ENCODE measurements at regions not wholly inside any gene's neighbourhood (a gene's known extent, or its start where the extent isn't known, plus 50 kb on each side); places are given as distances from the start of the nearest gene placed in this dataset.

DNA sequence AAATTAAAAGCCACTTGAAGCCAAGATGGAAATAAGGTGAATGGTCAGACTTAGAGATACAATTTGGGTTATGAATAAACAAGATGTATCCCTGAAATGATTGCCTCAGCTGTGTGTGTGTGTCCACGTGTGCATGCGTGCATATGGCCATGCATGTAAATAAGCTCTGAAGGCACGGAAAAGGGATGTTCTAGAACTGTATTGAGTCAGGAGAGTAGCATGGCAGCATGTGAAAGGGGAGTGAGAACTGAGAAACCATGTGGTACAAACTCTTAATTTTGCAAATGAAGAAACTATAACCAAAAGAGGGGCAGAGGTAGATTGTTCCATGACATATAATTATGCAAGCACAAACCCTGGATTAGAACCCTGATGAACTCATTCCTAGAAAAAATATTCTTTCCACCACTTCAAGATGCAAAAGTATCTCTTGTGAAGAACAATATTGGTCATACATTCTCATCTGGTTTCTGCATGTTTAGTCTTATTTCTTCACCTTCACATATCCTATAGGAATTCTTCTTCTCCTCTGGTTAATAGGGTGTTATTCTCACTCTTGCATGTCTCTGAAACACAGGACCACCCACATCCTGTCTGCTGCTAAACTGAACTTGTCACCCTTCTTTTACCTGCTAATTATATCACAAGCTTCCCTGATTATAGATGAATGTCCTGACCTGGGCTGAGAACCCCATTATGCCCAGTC, 455.8 kb downstream of the SETBP1 start:
- Histone ChIP-seq H3K27ac (ENCODE audit: poor library complexity, severe bottlenecking) (no peak overlapping the region), H3K4me1 (ENCODE audit: insufficient read depth, poor library complexity, severe bottlenecking) (no peaks in the 10 kb centered on the region), H3K9me3 (ENCODE audit: severe bottlenecking) (no peaks in the 10 kb centered on the region), H3K36me3 (ENCODE audit: low read depth) (no peaks in the 10 kb centered on the region), H3K4me3 (ENCODE audit: severe bottlenecking) (no peak overlapping the region), H3K27me3 (ENCODE audit: insufficient read depth, poor library complexity, severe bottlenecking) (no peaks in the 10 kb centered on the region)
- TF ChIP-seq CTCF (IDR thresholded peaks at IDR 0.05; ENCODE audit: poor library complexity, severe bottlenecking) = no peak
- DNase-seq (ENCODE audit: low spot score) (no peak), ATAC-seq (ENCODE audit: low read depth) (no peak)

GRCh38 chr18:45137087-45137419, 456.4 kb downstream of the SETBP1 start:
- H3K27me3 ChIP-seq (ENCODE audit: insufficient read depth, poor library complexity, severe bottlenecking) = no peaks in the 10 kb centered on the region
- no peak overlapping the region for H3K4me3 ChIP-seq (ENCODE audit: severe bottlenecking)
- no peak overlapping the region for H3K27ac ChIP-seq (ENCODE audit: poor library complexity, severe bottlenecking)
- no peak for TF ChIP-seq CTCF (IDR thresholded peaks at IDR 0.05; ENCODE audit: poor library complexity, severe bottlenecking)
- H3K9me3 ChIP-seq (ENCODE audit: severe bottlenecking) = no peaks in the 10 kb centered on the region
- no peaks in the 10 kb centered on the region for H3K4me1 ChIP-seq (ENCODE audit: insufficient read depth, poor library complexity, severe bottlenecking)
- DNase-seq (ENCODE audit: low spot score) (no peak), ATAC-seq (ENCODE audit: low read depth) (no peak)
- no peaks in the 10 kb centered on the region for H3K36me3 ChIP-seq (ENCODE audit: low read depth)

DNA sequence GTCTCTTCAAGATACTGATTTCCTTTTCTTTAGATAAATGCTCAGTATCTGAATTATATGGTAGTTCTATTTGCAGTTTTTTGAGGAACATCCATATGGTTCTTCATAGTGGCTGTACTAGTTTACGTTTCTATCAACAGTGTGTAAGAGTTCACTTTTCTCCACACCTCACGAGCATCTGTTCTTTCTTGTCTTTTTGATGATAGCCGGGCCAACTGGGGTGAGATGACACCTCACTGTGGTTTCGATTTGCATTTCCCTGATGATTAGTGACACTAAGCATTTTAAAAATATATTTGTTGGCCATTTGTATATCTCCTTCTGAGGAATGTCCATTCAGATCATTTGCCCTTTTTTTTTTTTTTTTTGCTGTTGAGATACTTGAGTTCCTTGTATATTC, 458.8 kb downstream of the SETBP1 start:
- ATAC-seq (ENCODE audit: low read depth) (no peak), DNase-seq (ENCODE audit: low spot score) (no peak)
- Histone ChIP-seq H3K36me3 (ENCODE audit: low read depth) (no peaks in the 10 kb centered on the region), H3K27me3 (ENCODE audit: insufficient read depth, poor library complexity, severe bottlenecking) (no peaks in the 10 kb centered on the region), H3K9me3 (ENCODE audit: severe bottlenecking) (no peaks in the 10 kb centered on the region), H3K27ac (ENCODE audit: poor library complexity, severe bottlenecking) (no peak overlapping the region), H3K4me3 (ENCODE audit: severe bottlenecking) (no peak overlapping the region), H3K4me1 (ENCODE audit: insufficient read depth, poor library complexity, severe bottlenecking) (no peaks in the 10 kb centered on the region)
- TF ChIP-seq CTCF (IDR thresholded peaks at IDR 0.05; ENCODE audit: poor library complexity, severe bottlenecking) = no peak

GRCh38 chr18:45142868-45143267, 462.2 kb downstream of the SETBP1 start:
- H3K36me3 ChIP-seq (ENCODE audit: low read depth) = no peaks in the 10 kb centered on the region
- no peak overlapping the region for H3K27ac ChIP-seq (ENCODE audit: poor library complexity, severe bottlenecking)
- H3K4me1 ChIP-seq (ENCODE audit: insufficient read depth, poor library complexity, severe bottlenecking) = no peaks in the 10 kb centered on the region
- no peak overlapping the region for H3K4me3 ChIP-seq (ENCODE audit: severe bottlenecking)
- TF ChIP-seq CTCF (IDR thresholded peaks at IDR 0.05; ENCODE audit: poor library complexity, severe bottlenecking) = no peak
- no peaks in the 10 kb centered on the region for H3K9me3 ChIP-seq (ENCODE audit: severe bottlenecking)
- H3K27me3 ChIP-seq (ENCODE audit: insufficient read depth, poor library complexity, severe bottlenecking) = no peaks in the 10 kb centered on the region
- ATAC-seq (ENCODE audit: low read depth) (no peak), DNase-seq (ENCODE audit: low spot score) (no peak)

DNA sequence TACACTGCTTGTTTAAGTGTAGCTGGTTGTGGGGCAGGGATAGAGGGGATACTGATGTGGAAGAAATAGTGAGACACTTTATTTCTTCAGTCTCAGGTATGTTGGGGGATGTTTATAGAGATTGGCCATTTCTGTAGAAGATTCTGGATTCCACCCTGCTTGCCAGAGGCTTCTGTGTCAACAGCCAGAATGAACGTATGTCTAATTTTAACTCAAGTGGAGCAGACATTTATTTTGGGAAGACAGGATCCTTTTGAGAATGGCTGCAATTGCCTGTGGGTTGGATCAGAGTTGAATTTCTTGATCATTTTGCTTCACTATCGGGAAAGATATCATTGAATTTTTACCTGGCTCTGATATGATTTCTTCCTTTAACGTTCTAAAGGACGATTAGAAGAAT, 465.6 kb upstream of the SLC14A2 start:
- DNase-seq (ENCODE audit: low spot score) (no peak), ATAC-seq (ENCODE audit: low read depth) (no peak)
- H3K36me3 ChIP-seq (ENCODE audit: low read depth) = no peaks in the 10 kb centered on the region
- no peaks in the 10 kb centered on the region for H3K27me3 ChIP-seq (ENCODE audit: insufficient read depth, poor library complexity, severe bottlenecking)
- no peaks in the 10 kb centered on the region for H3K9me3 ChIP-seq (ENCODE audit: severe bottlenecking)
- H3K4me3 ChIP-seq (ENCODE audit: severe bottlenecking) = no peak overlapping the region
- TF ChIP-seq CTCF (IDR thresholded peaks at IDR 0.05; ENCODE audit: poor library complexity, severe bottlenecking) = no peak
- no peak overlapping the region for H3K27ac ChIP-seq (ENCODE audit: poor library complexity, severe bottlenecking)
- no peaks in the 10 kb centered on the region for H3K4me1 ChIP-seq (ENCODE audit: insufficient read depth, poor library complexity, severe bottlenecking)
